IMR-90 (cell line): ENCODE measurements at regions not wholly inside any gene's neighbourhood (a gene's known extent, or its start where the extent isn't known, plus 50 kb on each side); places are given as distances from the start of the nearest gene placed in this dataset.

ENCODE experiments used
- ATAC-seq: fragments of 200-7000 bp; cut with Tn5 transposase; 2 replicates; pipeline ENCODE4 v1.9.1; 2020; ENCODE audit warnings: low read depth, mild to moderate bottlenecking, moderate library complexity
- BruUV-seq: library from RNA; stranded (reverse); fragments of 400-500 nt; replicated peaks from 2 replicates; lab custom pipeline; 2021; lab: Mats Ljungman, UMichigan
- CTCF ChIA-PET: fragments of 300-600 bp; formaldehyde crosslinking; extraction: SDS; loops from one replicate; lab custom pipeline; 2021; ENCODE audit warnings: antibody characterized with exemption; lab: Yijun Ruan, JAX
- POLR2A ChIA-PET: fragments of 300-600 bp; sonication (Branson Sonifier 250); formaldehyde crosslinking; loops from one replicate; lab custom pipeline; 2022; ENCODE audit warnings: antibody characterized with exemption; ENCODE audit not compliant: unreplicated experiment; lab: Charles Lee
- DNase-seq: peaks from one replicate; pipeline ENCODE4 v3.0.0; 2013
- H2AFZ ChIP-seq: replicated peaks from 2 replicates; pipeline ENCODE3; 2013; ENCODE audit warnings: low read length, mild to moderate bottlenecking; ENCODE audit not compliant: poor library complexity
- H2AK5ac ChIP-seq: 2 replicates; pipeline ENCODE4 v1.6.1; 2013; ENCODE audit warnings: low read depth, low read length, inconsistent platforms
- H2AK9ac ChIP-seq: replicated peaks from 2 replicates; pipeline ENCODE3; 2013; ENCODE audit warnings: mild to moderate bottlenecking, low read depth, low read length, moderate library complexity; ENCODE audit not compliant: poor library complexity
- H2BK120ac ChIP-seq: 2 replicates; pipeline ENCODE4 v1.6.1; 2013; ENCODE audit warnings: low read depth, low read length, inconsistent platforms
- H2BK15ac ChIP-seq: 3 replicates; pipeline ENCODE4 v1.6.1; 2013; ENCODE audit warnings: low read depth, low read length, inconsistent platforms
- H2BK20ac ChIP-seq: 2 replicates; pipeline ENCODE4 v1.6.1; 2013; ENCODE audit warnings: low read depth, mild to moderate bottlenecking, inconsistent platforms, low read length, moderate library complexity
- H2BK5ac ChIP-seq: 2 replicates; pipeline ENCODE4 v1.6.1; 2013; ENCODE audit warnings: mild to moderate bottlenecking, low read depth, low read length, inconsistent platforms; ENCODE audit not compliant: poor library complexity, severe bottlenecking
- H3K14ac ChIP-seq: replicated peaks from 2 replicates; pipeline ENCODE4 v1.6.1; 2013; ENCODE audit warnings: low read depth, low read length, inconsistent platforms
- H3K18ac ChIP-seq: 2 replicates; pipeline ENCODE4 v1.6.1; 2013; ENCODE audit warnings: low read depth, low read length, control low read depth
- H3K23ac ChIP-seq: 2 replicates; pipeline ENCODE4 v1.6.1; 2013; ENCODE audit warnings: low read depth, low read length, inconsistent platforms
- H3K27ac ChIP-seq: 2 replicates; pipeline ENCODE4 v1.5.1; 2013; ENCODE audit warnings: mild to moderate bottlenecking, control low read depth, low read length; ENCODE audit not compliant: insufficient read depth
- H3K27me3 ChIP-seq: 2 replicates; pipeline ENCODE4 v1.6.1; 2013; ENCODE audit warnings: low read length; ENCODE audit not compliant: control insufficient read depth, insufficient read depth
- H3K36me3 ChIP-seq: 2 replicates; pipeline ENCODE4 v1.6.1; 2013; ENCODE audit warnings: low read length, mixed read lengths; ENCODE audit not compliant: control insufficient read depth, insufficient read depth
- H3K4ac ChIP-seq: 2 replicates; pipeline ENCODE4 v1.6.1; 2013; ENCODE audit warnings: low read depth, low read length, inconsistent platforms
- H3K4me1 ChIP-seq: 2 replicates; pipeline ENCODE4 v1.6.1; 2013; ENCODE audit warnings: low read length, mixed read lengths; ENCODE audit not compliant: control insufficient read depth, insufficient read depth
- H3K4me2 ChIP-seq: 2 replicates; pipeline ENCODE4 v1.6.1; 2013; ENCODE audit warnings: low read depth, mild to moderate bottlenecking, control low read depth, low read length, moderate library complexity
- H3K4me3 ChIP-seq: 2 replicates; pipeline ENCODE4 v1.5.1; 2013; ENCODE audit warnings: low read depth, mild to moderate bottlenecking, control low read depth, low read length, moderate library complexity; ENCODE audit not compliant: insufficient read depth
- H3K56ac ChIP-seq: 2 replicates; pipeline ENCODE4 v1.6.1; 2013; ENCODE audit warnings: low read length, inconsistent platforms; ENCODE audit not compliant: insufficient read depth; ENCODE audit errors: extremely low read depth
- H3K79me1 ChIP-seq, 2 experiments: 2 replicates each; pipeline ENCODE4 v1.6.1; 2013; ENCODE audit warnings: low read length in 2 of 2, inconsistent platforms in 1 of 2, low read depth in 1 of 2
- H3K9ac ChIP-seq: 2 replicates; pipeline ENCODE4 v1.6.1; 2013; ENCODE audit warnings: low read depth, low read length, control low read depth
- H3K9me1 ChIP-seq: 2 replicates; pipeline ENCODE4 v1.6.1; 2013; ENCODE audit warnings: low read length, inconsistent platforms; ENCODE audit not compliant: insufficient read depth
- H3K9me3 ChIP-seq: 2 replicates; pipeline ENCODE4 v1.6.1; 2013; ENCODE audit warnings: low read length; ENCODE audit not compliant: control insufficient read depth, insufficient read depth
- H4K20me1 ChIP-seq: 2 replicates; pipeline ENCODE4 v1.6.1; 2013; ENCODE audit warnings: low read length, inconsistent platforms; ENCODE audit not compliant: insufficient read depth
- H4K5ac ChIP-seq: 2 replicates; pipeline ENCODE4 v1.6.1; 2013; ENCODE audit warnings: mild to moderate bottlenecking, low read depth, low read length, control low read depth
- H4K8ac ChIP-seq, 2 experiments: 2 replicates each; pipeline ENCODE4 v1.6.1; 2013; ENCODE audit warnings: low read depth in 2 of 2, low read length in 2 of 2, control low read depth in 1 of 2, inconsistent platforms in 1 of 2
- H4K91ac ChIP-seq: 2 replicates; pipeline ENCODE4 v1.6.1; 2013; ENCODE audit warnings: low read depth, low read length, inconsistent platforms; ENCODE audit not compliant: insufficient read depth
- FOS ChIP-seq: fragments of 150-350 bp; IDR thresholded peaks from 2 replicates; pipeline ENCODE4 v1.6.1; 2016; ENCODE audit warnings: low read depth, low read length
- MAZ ChIP-seq: IDR thresholded peaks from 2 replicates; pipeline ENCODE4 v1.6.1; 2012; ENCODE audit warnings: low read depth, mild to moderate bottlenecking, low read length, improper control_type of control experiment, moderate library complexity, borderline replicate concordance
- USF2 ChIP-seq: fragments of 150-350 bp; IDR thresholded peaks from 2 replicates; pipeline ENCODE4 v1.6.1; 2017; ENCODE audit warnings: mild to moderate bottlenecking, antibody characterized with exemption, low read length, low read depth
- WGBS, 2 experiments: methylation state at CpG; one replicate each; pipeline versions ENCODE4 v1.1.5 to v1.1.7; 2013; ENCODE audit warnings: missing lambda C conversion rate in 2 of 2; ENCODE audit not compliant: insufficient read length in 1 of 2; ENCODE audit errors: extremely low coverage in 2 of 2; 5-methylcytosine and 5-hydroxymethylcytosine counted together
- dilution Hi-C: fragments of 300-500 bp; cut with HindIII; formaldehyde crosslinking; loops from one replicate; pipeline ENCODE4 v1.14.3; 2018; ENCODE audit warnings: low sequenced_read_pairs; ENCODE audit not compliant: unreplicated experiment
- in situ Hi-C: fragments of 300-500 bp; cut with MboI; formaldehyde crosslinking; loops from 3 replicates; pipeline ENCODE4 v1.14.3; 2019; ENCODE audit warnings: low sequenced_read_pairs, inconsistent platforms, mixed read lengths
- intact Hi-C: fragments of 100-400 bp; cut with micrococcal nuclease; formaldehyde crosslinking; loops from 2 replicates; pipeline ENCODE4 v1.10.0; 2022

- Histone ChIP-seq H2BK5ac (no peak overlapping the region), H4K20me1 (no peaks in the 10 kb centered on the region), H3K9ac (no peak overlapping the region), H3K9me3 (no peaks in the 10 kb centered on the region; the same call in 1 of the 2 replicates), H3K14ac (no peak overlapping the region), H2AK9ac (no peak overlapping the region), H3K36me3 (no peaks in the 10 kb centered on the region), H3K9me1 (peaks cover 3% of the 10 kb centered on the region; the same call in 1 of the 2 replicates), H2AFZ (no peak overlapping the region), H3K4me2 (no peak overlapping the region), H3K27me3 (no peaks in the 10 kb centered on the region), H3K4me3 (no peak overlapping the region), H2BK20ac (no peak overlapping the region; the same call in 1 of the 2 replicates), H3K4ac (no peak overlapping the region), H2AK5ac (no peak overlapping the region), H2BK15ac (no peak overlapping the region), H3K4me1 (peaks cover 2% of the 10 kb centered on the region), H3K79me1 (no peaks in the 10 kb centered on the region), H4K8ac (no peak overlapping the region), H2BK120ac (no peak overlapping the region), H3K18ac (no peak overlapping the region), H4K5ac (no peak overlapping the region), H3K56ac (no peak overlapping the region), H3K23ac (no peak overlapping the region), H3K27ac (no peak overlapping the region), H4K91ac (no peak overlapping the region)
- in situ Hi-C loops (no loop called here), intact Hi-C loops (no loop called here), dilution Hi-C loops (no loop called here)
- no peak for ATAC-seq
- CTCF ChIA-PET: interaction anchor here (0.6 kb wide), 1 partner anchor 1142 kb away, joined by 3 read pairs; no protein-coding TSS in a partner anchor
- no TSS peak for BruUV-seq
- WGBS, 2 experiments: no CpG with 5 or more reads among the region's 2 CpGs
- POLR2A ChIA-PET: no interaction called here
- no peak for TF ChIP-seq MAZ
- TF ChIP-seq FOS: 0 out of 2 replicates have a peak, but pooled peaks have one; percentile 6
- peak; percentile 53 for TF ChIP-seq USF2
- peak; percentile 69 for DNase-seq
Measured at GRCh38 chr5:56670916-56671315, 144.4 kb upstream of the MAP3K1 start.
